ENCODE measurements at regions not wholly inside any gene's neighbourhood (a gene's known extent, or its start where the extent isn't known, plus 50 kb on each side); places are given as distances from the start of the nearest gene placed in this dataset.

DNA sequence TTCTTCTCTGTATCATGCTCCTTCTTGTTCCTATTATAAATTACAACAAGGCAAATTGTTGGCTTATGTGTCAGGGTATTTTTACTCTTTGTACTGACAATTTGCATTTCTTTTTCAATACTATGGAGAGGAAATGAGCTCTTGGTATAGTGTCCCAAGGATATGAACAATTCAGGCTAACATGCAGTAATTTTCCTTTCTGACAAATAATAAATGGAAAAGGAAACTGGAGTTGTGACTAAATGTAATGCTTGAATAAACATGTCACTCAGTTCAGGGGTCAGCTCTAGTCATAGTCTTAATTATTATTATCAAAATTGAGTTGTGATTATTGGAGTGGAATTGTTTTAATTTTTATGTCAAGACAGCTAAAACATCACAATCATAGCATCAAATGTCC is 256.0 kb upstream of the ZPLD1 start:
- H3K27ac Mint-ChIP-seq (ENCODE audit: unreplicated experiment), result no peak overlapping the region
- H3K36me3 Mint-ChIP-seq (ENCODE audit: insufficient read depth, unreplicated experiment), result peaks cover 14% of the 10 kb centered on the region
- BruUV-seq (replicated peaks), result no TSS peak
- TF ChIP-seq, protein P1, sequence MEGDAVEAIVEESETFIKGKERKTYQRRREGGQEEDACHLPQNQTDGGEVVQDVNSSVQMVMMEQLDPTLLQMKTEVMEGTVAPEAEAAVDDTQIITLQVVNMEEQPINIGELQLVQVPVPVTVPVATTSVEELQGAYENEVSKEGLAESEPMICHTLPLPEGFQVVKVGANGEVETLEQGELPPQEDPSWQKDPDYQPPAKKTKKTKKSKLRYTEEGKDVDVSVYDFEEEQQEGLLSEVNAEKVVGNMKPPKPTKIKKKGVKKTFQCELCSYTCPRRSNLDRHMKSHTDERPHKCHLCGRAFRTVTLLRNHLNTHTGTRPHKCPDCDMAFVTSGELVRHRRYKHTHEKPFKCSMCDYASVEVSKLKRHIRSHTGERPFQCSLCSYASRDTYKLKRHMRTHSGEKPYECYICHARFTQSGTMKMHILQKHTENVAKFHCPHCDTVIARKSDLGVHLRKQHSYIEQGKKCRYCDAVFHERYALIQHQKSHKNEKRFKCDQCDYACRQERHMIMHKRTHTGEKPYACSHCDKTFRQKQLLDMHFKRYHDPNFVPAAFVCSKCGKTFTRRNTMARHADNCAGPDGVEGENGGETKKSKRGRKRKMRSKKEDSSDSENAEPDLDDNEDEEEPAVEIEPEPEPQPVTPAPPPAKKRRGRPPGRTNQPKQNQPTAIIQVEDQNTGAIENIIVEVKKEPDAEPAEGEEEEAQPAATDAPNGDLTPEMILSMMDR (IDR thresholded peaks at IDR 0.05; ENCODE audit: unreplicated experiment), result no peak
- intact Hi-C loops (cut with micrococcal nuclease; ENCODE audit: unreplicated experiment), result no loop called here
- CTCF ChIA-PET, result interaction anchor here (0.5 to 5.2 kb wide), 7 partner anchors 11 to 303 kb away, joined by 3 to 31 read pairs (median 4); no protein-coding TSS in a partner anchor
- peaks cover 33% of the 10 kb centered on the region for H3K4me1 Mint-ChIP-seq (ENCODE audit: low read depth, unreplicated experiment)
- no peak for DNase-seq
- H3K9me3 Mint-ChIP-seq (ENCODE audit: low read depth, unreplicated experiment), result no peaks in the 10 kb centered on the region
- no peaks in the 10 kb centered on the region for H3K27me3 Mint-ChIP-seq (ENCODE audit: unreplicated experiment)
- H3K4me3 Mint-ChIP-seq (ENCODE audit: low read depth, unreplicated experiment), result no peak overlapping the region

DNA sequence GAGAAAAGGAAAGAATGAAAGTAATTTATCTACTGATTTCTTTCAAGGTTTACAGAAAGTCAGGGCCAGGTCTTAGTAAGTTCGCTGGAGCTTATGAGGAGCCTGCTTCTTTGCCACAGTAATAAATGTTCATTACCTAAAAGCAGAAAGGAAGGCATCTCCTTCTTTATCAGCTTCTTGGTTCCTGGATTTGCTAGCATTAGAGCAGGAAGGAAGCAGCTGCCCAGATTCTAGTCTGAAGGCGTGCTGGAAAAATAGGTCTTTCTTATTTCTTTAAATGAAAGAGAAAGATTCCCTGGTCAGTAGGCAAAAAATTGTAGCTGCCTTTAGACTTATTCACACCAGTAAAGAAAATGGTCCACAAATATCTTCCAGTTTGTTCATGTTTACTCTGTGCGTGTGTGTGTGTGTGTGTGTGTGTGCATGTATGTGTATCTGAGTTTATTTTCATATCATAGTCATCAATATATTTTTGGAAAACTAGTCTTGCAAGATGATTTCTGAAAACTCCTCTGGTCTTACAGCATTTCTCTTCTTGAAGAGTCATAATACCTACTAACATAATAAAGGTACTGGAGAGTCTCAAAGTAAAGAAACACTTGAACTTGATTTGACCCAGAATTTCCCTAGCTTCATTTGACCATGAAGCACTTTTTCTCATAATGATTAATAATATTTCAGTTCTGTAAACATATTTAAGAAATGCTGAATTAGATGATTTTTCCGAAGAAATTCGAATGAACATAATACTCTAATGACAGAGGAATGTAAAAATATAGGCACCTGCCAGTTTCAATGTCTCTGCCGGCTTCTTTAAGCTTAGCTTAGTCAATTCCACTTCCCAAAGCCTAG is 255.3 kb upstream of the ZPLD1 start:
- Mint-ChIP-seq H3K27me3 (ENCODE audit: unreplicated experiment) (no peaks in the 10 kb centered on the region), H3K9me3 (ENCODE audit: low read depth, unreplicated experiment) (no peaks in the 10 kb centered on the region), H3K4me3 (ENCODE audit: low read depth, unreplicated experiment) (no peak overlapping the region), H3K4me1 (ENCODE audit: low read depth, unreplicated experiment) (peaks cover 32% of the 10 kb centered on the region), H3K36me3 (ENCODE audit: insufficient read depth, unreplicated experiment) (peaks cover 10% of the 10 kb centered on the region), H3K27ac (ENCODE audit: unreplicated experiment) (no peak overlapping the region)
- DNase-seq, result no peak
- no TSS peak for BruUV-seq (replicated peaks)
- CTCF ChIA-PET, result interaction anchor here (0.6 to 5.2 kb wide), 11 partner anchors 9 to 501 kb away, joined by 3 to 31 read pairs (median 4); no protein-coding TSS in a partner anchor
- TF ChIP-seq, protein P1 (IDR thresholded peaks at IDR 0.05; ENCODE audit: unreplicated experiment), result no peak
- intact Hi-C loops (cut with micrococcal nuclease; ENCODE audit: unreplicated experiment), result loop anchor here (2.0 to 5.0 kb wide), 5 partner anchors 15 to 502 kb away; partner anchors contain the start of gene ZBTB11

DNA sequence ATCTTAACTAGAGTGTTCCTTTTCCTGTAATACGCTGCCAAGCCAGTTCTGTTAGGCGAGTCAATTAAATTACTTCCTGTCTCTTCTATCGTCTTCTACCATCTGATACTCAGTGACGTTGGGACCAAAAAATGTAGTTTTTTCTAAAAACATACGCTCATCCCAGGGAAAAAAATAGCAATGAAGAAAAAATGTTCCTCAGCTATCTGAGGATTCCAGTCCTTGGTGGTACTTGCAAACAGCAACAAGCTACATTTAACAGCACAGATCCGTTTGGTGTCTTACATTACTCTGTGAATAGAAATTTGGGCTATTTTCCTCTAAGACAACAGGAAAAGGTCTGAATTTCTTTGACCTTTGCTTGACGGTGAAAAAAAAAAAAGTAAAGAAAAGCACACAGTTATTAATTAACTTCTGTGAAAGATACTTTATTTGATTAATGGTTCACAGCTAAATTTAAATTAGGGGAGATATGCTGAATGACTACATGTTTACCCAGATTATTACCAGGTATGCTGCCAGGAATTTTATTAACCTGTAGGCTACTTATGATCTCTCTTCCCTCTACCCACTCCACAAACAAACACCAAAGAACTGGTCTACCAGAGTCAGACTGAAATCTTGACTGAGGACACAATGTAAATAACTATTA is 254.4 kb upstream of the ZPLD1 start:
- no peak overlapping the region for H3K27ac Mint-ChIP-seq (ENCODE audit: unreplicated experiment)
- H3K36me3 Mint-ChIP-seq (ENCODE audit: insufficient read depth, unreplicated experiment), result peaks cover 6% of the 10 kb centered on the region
- no peak overlapping the region for H3K4me3 Mint-ChIP-seq (ENCODE audit: low read depth, unreplicated experiment)
- intact Hi-C loops (cut with micrococcal nuclease; ENCODE audit: unreplicated experiment), result loop anchor here (2.0 to 5.0 kb wide), 5 partner anchors 14 to 503 kb away; partner anchors contain the start of gene ZBTB11
- DNase-seq, result no peak
- H3K9me3 Mint-ChIP-seq (ENCODE audit: low read depth, unreplicated experiment), result no peaks in the 10 kb centered on the region
- H3K4me1 Mint-ChIP-seq (ENCODE audit: low read depth, unreplicated experiment), result peaks cover 23% of the 10 kb centered on the region
- no peaks in the 10 kb centered on the region for H3K27me3 Mint-ChIP-seq (ENCODE audit: unreplicated experiment)
- no TSS peak for BruUV-seq (replicated peaks)
- TF ChIP-seq, protein P1 (IDR thresholded peaks at IDR 0.05; ENCODE audit: unreplicated experiment), result no peak
- CTCF ChIA-PET, result interaction anchor here (0.7 to 5.2 kb wide), 11 partner anchors 10 to 502 kb away, joined by 3 to 31 read pairs (median 4); no protein-coding TSS in a partner anchor

DNA sequence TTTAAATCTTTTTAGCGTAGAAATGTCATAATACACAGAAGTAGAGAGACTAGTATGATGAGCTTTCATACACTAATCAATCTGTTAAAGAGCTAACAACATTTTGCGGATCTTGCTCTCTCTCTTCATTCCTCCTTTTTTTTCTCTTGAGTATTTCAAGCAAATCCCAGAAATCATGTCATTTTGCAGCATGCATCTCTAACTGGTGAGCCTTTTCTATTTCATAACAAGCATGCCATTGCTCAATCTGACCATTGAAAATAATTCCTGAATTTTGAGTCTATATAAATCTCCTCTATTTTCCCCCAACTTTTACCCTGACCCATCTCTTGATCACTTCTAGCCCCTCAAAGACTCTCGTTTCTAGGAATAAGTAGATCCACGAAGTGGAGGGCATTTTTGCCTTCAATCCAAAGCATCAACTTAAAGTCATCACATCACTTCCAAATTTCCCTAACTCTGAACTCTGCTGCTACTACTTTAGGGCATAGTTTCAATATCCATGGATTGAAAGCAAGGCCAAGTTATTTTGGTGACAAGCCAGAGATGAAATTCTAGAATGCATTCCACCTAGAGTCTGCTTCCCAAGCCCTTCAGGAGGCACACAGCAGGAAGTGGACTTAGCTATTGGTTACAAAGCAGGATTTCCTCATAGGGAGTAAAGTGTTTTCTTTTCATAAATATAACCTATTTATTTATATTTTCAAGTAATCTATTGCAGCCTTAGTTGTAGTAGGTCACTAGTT is 253.5 kb upstream of the ZPLD1 start:
- DNase-seq, result no peak
- Mint-ChIP-seq H3K4me3 (ENCODE audit: low read depth, unreplicated experiment) (no peak overlapping the region), H3K9me3 (ENCODE audit: low read depth, unreplicated experiment) (no peaks in the 10 kb centered on the region), H3K36me3 (ENCODE audit: insufficient read depth, unreplicated experiment) (peaks cover 6% of the 10 kb centered on the region), H3K4me1 (ENCODE audit: low read depth, unreplicated experiment) (peaks cover 18% of the 10 kb centered on the region), H3K27me3 (ENCODE audit: unreplicated experiment) (no peaks in the 10 kb centered on the region), H3K27ac (ENCODE audit: unreplicated experiment) (no peak overlapping the region)
- CTCF ChIA-PET, result interaction anchor here (0.6 to 5.2 kb wide), 8 partner anchors 12 to 348 kb away, joined by 3 to 31 read pairs (median 4); no protein-coding TSS in a partner anchor
- TSS peak; percentile 8 for BruUV-seq (replicated peaks)
- TF ChIP-seq, protein P1 (IDR thresholded peaks at IDR 0.05; ENCODE audit: unreplicated experiment), result no peak
- intact Hi-C loops (cut with micrococcal nuclease; ENCODE audit: unreplicated experiment), result loop anchor here (2.0 to 5.0 kb wide), 5 partner anchors 13 to 504 kb away; partner anchors contain the start of gene ZBTB11

Measured in Calu3 (cell line).